Midbrain (tissue), 1 donor: ENCODE measurements at regions not wholly inside any gene's neighbourhood (a gene's known extent, or its start where the extent isn't known, plus 50 kb on each side); places are given as distances from the start of the nearest gene placed in this dataset.
"Not testable (repeated sequence)": the region's sequence is repeated elsewhere in the genome, so short reads cannot be mapped to it uniquely, and the experiment has no call there.

Experiments
- DNase-seq: peaks from one replicate; lab custom pipeline; 2025; lab: John Stamatoyannopoulos, UW

GRCh38 chr4:116126794-116127193, 958.6 kb downstream of the TRAM1L1 start:
- no peak for DNase-seq

DNA sequence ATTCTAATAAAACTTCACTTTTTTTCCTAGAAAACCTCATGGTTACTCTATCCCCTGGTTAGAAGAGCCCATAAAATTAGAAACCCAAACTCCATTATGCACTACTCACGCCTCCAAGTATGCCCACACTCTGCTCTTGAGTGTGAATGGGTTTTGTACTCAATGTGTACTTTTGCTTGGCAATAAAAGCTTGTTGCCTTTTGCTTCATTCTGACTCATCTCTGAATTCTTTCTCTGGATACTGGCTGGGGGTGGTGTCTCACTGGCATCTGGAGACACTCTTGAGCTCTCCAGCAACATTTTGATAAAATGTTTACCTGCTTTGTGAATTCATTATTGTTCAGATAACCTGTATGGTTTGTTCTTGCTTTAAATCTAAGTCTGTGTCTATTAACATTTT, 963.3 kb downstream of the TRAM1L1 start:
- no peak for DNase-seq

DNA sequence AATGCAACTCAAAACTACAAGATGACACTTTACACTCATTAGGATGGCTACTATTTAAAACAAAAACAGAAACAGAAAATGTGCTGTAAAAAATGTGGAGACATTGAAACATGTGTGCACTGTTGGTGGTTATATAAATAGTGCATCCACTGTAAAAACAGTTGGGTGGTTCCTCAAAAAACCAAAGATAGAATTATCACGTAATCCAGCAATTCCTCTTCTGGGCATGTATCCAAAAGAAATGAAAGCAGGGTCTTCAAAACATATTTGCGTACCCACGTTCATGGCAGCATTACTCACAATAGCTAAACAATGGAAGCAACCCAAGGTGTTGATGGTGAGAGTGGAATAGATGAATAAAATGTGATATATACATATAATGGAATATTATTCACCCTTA, 967.2 kb downstream of the TRAM1L1 start:
- DNase-seq: no peak

- not testable (repeated sequence) for DNase-seq
These were observed 972.5 kb downstream of the TRAM1L1 start for GRCh38 chr4:116112861-116113260.

- no peak for DNase-seq
These were observed 974.7 kb downstream of the TRAM1L1 start for GRCh38 chr4:116110713-116111112.

GRCh38 chr4:116108606-116109005, 976.8 kb downstream of the TRAM1L1 start:
- no peak for DNase-seq

- DNase-seq: no peak
These were observed 984.1 kb downstream of the TRAM1L1 start for GRCh38 chr4:116101321-116101720.

GRCh38 chr4:116099596-116099995, 985.8 kb downstream of the TRAM1L1 start:
- DNase-seq: no peak

DNA sequence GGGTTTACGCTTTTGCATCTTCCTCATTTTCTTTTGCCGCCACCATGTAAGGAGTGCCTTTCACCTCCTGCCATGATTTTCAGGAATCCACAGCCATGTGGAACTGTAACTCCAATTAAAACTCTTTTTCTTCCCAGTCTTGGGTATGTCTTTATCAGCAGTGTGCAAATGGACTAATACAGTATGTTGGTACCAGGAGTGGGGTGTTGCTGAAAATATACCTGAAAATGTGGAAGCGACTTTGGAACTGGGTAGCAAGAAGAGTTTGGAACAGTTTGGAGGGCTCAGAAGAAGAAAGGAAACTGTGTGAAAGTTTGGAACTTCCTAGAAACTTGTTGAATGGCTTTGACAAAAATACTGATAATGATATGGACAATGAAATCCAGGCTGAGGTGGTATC, 983.9 kb upstream of the NDST4 start:
- not testable (repeated sequence) for DNase-seq

DNA sequence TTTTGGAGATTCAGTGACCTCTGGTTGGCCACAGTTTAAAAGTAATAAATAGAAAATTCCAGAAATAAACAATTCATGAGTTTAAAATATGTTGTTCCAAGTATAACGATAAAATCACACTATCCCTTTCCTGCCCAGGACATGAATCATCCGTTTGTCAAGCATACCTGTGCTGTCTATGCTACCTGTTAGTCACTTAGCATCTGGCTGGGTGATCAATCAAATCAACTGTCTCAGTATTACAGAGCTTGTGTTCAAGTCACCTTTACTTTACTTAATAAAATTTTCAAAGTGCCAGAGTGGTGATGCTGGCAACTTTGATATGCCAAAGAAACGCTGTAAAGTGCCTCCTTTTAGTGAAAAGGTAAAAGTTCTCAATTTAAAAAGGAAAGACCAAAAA, 979.5 kb upstream of the NDST4 start:
- DNase-seq: no peak

DNA sequence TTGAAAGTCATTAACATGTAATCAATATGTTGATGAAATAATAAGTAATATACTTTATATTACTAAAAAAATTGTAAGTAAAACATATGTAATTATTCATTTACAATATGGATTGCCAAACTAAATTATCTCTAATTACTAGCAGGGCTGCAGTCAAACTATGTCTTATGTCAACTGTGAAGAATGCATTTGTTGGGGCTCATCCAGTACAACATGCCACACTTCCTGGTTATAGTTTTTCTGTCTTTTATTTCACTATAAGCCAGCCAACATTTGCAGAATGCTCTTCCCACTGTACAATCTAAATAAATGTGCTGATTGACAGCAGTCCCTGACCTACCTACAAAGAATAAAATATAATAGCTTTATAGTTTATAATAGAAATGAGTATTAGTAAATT, 975.4 kb upstream of the NDST4 start:
- no peak for DNase-seq

DNA sequence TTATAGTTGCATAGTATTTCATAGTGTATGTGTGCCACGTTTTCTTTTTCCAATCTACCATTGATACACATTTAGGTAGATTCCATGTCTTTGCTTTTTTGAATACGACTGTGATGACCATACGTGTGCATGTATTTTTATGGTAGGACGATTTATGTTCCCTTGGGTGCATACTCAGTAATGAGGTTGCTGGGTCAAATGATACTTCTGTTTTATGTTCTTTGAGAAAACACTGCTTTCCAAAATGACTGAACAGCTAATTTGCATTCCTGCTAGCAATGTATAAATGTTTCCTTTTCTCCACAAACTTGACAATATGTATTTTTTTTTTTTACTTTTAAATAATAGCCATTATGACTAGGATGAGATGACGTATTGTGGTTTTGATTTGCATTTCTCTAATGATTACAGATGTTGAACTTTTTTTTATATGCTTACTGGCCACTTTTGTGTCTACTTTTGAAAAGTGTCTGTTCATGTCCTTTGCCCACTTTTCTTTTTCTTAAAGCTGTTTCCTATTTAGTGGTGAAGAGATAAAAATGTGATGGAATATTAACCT, 969.5 kb upstream of the NDST4 start:
- no peak for DNase-seq

- no peak for DNase-seq
These were observed 959.6 kb upstream of the NDST4 start for GRCh38 chr4:116073051-116073450.

- DNase-seq: no peak
These were observed 956.9 kb upstream of the NDST4 start for GRCh38 chr4:116070283-116070682.

- DNase-seq: no peak
These were observed 953.4 kb upstream of the NDST4 start for GRCh38 chr4:116066711-116067245.

- DNase-seq: no peak
These were observed 950.9 kb upstream of the NDST4 start for GRCh38 chr4:116064331-116064730.

GRCh38 chr4:116059361-116059760, 945.9 kb upstream of the NDST4 start:
- no peak for DNase-seq

- DNase-seq: no peak
These were observed 944.7 kb upstream of the NDST4 start for GRCh38 chr4:116058129-116058528.

DNA sequence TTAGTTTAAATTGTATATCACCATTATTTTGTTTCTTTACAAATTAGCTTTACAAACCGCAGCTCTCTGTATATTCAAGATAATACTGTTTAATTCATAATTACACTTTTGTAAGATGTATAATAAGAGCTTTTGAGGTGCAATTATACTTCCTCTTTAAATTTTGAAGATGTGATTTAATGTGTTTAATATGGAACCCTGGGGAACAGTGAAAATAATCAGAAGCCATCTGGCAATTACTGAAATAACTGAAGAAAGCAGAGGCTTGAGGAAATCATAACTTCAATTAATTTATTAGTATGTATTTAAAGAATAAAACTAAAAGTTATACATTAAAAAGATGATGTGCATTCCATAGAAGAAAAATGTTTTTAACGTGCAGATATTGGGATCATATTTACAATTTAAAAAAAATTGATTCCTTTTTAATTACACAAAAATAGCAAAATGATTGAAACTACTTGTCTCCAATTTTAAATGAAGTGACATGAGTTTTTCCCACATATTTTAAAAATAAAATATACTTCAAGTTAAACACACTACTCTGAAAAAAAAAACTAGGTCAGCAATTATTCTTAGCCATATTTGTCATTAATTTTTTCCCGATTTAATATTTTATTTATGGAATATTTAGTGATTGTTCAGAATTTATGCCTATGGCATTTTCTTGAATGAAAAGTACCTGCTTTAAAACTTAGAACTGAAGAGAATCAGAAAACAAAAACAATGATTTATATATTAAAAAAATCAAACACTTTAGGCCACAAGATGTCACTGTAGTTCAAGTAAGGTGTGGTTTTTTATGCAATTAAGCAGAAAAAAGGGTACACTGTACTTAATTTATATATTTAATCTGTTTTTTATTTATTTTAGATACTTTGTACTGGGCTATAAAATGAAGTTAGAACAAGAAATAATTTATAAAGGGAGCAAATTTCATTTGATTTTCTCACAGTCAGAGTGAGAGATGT, 942.7 kb upstream of the NDST4 start:
- DNase-seq: no peak

- DNase-seq: no peak
These were observed 913.9 kb upstream of the NDST4 start for GRCh38 chr4:116027311-116027710.

DNA sequence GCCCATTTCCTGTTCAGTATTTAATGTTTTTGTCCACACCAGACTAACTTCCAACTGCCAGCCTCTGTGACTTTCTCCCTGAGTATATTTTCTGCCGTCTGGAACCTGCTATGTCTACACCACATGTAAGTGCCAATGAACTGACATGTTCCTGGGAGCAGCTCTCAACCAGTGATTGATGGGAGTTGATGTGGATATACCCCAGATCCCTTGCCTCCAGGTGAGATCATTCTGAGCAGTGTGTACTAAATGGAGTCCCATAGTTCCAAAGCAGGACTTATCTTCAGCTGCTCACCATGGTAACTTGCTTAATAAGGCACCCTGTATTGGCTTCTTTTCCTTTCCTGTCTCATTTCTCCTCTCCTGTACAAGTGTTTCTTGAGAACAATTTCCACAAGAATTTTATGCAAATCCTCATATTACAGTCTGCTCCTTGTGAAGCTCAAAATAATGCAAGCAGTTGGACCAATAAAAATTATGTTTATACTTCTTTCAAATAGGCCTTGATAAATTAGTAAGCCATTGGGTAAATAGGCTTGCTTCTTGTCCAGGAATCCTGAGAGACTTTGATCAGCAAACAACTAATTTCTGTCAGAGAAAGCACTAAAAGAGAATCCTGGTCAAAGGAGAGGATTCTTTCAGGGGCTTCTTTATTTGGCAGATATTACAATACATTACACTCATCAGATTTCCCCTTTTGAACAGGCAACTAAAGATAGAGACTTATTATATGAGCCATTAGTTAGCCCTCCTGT, 911.7 kb upstream of the NDST4 start:
- DNase-seq: no peak

GRCh38 chr4:116023049-116023448, 909.6 kb upstream of the NDST4 start:
- no peak for DNase-seq
